ENCODE measurements at regions not wholly inside any gene's neighbourhood (a gene's known extent, or its start where the extent isn't known, plus 50 kb on each side); places are given as distances from the start of the nearest gene placed in this dataset.

DNA sequence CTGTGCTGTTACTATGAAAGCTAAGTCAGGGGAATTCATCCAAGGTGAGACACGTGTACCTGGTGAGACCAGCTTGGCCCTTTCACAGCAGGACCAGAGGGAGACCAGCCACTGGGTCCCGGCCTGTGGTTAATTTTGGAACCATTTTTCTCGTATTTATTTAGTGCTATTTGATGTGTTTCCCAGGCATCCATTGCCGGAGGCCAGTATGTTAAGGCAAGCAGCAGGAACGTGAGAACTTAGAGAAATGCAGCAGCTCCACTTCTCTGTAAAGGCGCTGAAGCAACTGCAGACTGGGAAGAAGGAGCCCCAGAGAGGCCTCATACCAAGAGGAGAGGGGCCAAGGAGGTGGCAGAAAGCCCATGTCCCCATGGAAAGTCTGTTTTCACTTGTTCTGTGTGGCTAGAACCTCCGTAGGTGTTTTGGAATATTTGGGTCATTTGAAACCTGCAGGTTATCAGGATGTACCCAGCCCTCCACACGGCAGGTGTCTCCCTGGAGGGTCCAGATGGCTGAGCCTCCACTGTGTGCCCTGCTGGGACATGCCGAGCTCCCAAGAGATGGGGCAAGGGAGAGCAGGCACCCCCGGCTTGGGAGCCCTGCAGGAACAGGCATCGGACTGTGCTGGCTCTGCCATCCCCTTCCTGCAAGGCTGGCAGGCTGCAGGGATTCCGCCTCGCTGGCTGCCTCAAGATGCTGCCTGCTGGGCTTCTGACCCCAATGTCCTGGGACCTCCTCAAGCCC, 256.0 kb upstream of the RAB6C start:
- H3K27ac Mint-ChIP-seq, result no peak overlapping the region
- no peaks in the 10 kb centered on the region for H3K36me3 Mint-ChIP-seq
- ATAC-seq (ENCODE audit: low read depth in 2 of 2), result no peak
- H3K27me3 Mint-ChIP-seq, result peaks cover 4 to 13% (median 6%) of the 10 kb centered on the region in 3 donors
- no peak overlapping the region for H3K4me3 Mint-ChIP-seq
- no peaks in the 10 kb centered on the region for H3K4me1 Mint-ChIP-seq
- peaks cover 0 to 3% (median 0%) of the 10 kb centered on the region in 7 donors for H3K9me3 Mint-ChIP-seq
- no peak for DNase-seq

DNA sequence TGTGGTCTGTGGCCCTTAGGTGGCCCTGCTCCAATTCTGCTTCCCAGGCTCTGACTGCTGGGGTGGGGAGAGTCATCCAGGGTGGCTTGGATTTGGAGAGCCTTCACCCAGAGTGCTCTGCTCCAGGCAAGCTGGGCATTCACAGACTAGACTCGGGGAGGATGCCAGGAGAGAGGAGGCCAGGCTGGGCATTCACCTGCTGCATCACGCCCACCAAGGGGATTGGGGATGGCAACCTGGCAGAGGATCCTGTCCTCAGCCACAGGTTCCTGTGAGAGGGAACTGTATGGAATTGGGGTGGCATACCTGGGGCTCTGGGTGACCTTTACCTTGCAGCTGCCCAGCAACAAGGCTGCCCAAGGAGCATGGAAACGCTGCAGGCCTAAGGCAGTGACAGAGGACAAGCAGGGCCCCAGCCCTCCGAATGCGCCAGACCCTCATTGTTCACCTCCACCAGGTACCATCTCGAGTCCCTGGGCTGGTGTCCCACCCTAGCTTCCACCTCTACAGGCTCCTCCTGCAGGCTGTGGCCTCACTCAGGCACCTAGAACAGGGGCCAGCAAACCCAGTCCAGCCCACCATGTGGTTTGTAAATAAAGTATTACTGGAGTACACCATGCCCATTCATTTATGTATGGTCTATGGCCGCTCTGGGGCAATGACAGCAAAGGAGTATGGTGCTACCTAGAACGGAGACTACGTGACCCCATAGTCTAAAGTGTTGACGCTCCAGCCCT, 255.3 kb upstream of the RAB6C start:
- ATAC-seq (ENCODE audit: low read depth in 2 of 2) (no peak), DNase-seq (no peak)
- peaks cover 0 to 6% (median 4%) of the 10 kb centered on the region in 3 donors for H3K27me3 Mint-ChIP-seq
- H3K4me3 Mint-ChIP-seq, result no peak overlapping the region
- no peak overlapping the region for H3K27ac Mint-ChIP-seq
- H3K36me3 Mint-ChIP-seq, result no peaks in the 10 kb centered on the region
- no peaks in the 10 kb centered on the region for H3K4me1 Mint-ChIP-seq
- peaks cover 0 to 2% (median 0%) of the 10 kb centered on the region in 7 donors for H3K9me3 Mint-ChIP-seq

DNA sequence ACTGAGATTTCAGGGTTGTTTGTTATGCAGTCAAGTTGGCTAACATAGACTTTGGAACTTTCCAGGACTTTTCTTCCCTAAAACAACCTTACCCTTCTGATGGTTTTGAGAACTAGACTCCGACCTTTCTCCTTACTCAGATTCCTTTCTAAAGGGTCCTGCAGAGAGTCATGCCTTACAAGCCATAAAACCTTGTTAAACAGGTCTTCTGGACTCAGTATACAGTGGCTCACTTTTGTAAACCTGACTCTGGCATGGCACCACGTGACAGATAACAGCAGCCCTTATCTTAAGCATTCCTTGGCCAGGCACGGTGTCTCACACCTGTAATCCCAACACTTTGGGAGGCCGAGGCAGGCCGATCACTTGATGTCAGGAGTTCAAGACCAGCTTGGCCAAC, 253.2 kb upstream of the RAB6C start:
- DNase-seq (no peak), ATAC-seq (ENCODE audit: low read depth in 2 of 2) (no peak)
- Mint-ChIP-seq H3K36me3 (no peaks in the 10 kb centered on the region), H3K4me1 (no peaks in the 10 kb centered on the region), H3K27me3 (peaks cover 0 to 4% (median 2%) of the 10 kb centered on the region in 3 donors), H3K27ac (no peak overlapping the region), H3K9me3 (no peaks in the 10 kb centered on the region), H3K4me3 (no peak overlapping the region)

DNA sequence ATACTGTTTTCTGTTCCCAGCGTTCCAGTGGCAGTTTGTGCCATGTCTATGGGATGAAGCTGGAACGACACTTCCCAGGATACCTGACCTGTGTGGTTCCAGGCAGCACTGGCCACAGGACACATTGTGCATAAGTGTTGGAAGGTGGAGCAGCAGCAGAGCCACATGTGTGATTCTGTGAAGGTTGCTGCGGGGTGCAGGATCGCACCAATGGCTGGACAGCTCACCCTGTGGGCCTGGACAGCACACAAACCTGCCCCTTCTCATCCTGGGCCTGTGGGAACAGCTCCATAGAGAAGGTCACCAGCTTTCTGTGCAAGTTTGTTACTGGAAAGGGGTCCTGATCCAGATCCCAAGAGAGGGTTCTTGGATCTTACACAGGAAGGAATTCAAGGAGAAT, 252.2 kb upstream of the RAB6C start:
- H3K27me3 Mint-ChIP-seq, result peaks cover 0 to 4% (median 0%) of the 10 kb centered on the region in 3 donors
- no peaks in the 10 kb centered on the region for H3K4me1 Mint-ChIP-seq
- H3K27ac Mint-ChIP-seq, result no peak overlapping the region
- ATAC-seq (ENCODE audit: low read depth in 2 of 2) (no peak), DNase-seq (no peak)
- no peak overlapping the region for H3K4me3 Mint-ChIP-seq
- no peaks in the 10 kb centered on the region for H3K36me3 Mint-ChIP-seq
- no peaks in the 10 kb centered on the region for H3K9me3 Mint-ChIP-seq

DNA sequence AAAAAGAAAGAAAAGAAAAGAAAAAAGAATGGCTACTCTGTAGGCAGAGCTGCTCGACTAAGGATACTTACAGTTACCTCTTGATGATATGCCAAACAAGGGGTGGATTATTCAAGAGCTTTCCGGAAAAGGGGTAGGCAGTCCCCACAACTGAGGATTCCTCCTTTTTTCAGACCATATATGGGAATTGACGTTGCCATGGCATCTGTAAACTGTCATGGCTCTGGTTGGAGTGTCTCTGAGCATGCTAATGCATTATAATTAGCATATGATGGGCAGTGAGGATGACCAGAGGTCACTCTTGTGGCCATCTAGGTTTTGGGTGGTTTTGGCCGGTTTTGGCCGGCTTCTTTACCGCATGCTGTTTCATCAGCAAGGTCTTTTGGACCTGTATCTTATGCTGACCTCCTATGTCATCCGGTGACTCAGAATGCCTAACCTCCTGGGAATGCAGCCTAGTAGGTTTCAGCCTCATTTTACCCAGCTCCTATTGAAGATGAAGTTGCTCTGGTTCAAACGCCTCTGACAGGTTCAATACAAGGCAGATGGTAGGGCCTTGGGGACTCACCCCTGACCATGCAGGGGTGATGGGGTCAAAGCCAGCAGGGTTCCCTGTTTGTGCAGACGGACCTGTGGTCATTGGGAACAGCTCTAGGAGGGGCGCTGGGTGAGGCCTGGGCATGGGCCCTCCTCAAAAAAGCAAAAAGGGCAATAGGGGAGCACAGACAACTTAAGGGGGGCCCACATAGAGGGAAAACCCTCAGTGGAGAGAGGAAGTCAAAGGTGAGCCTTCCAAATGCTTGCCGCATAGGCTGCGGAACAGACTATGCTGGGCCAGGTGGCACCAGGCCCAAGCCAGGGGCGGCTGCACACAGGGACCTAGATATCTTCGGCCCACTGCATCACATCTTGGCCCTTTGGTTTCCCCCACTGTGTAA, 251.2 kb upstream of the RAB6C start:
- ATAC-seq (ENCODE audit: low read depth in 2 of 2) (no peak), DNase-seq (no peak)
- H3K27me3 Mint-ChIP-seq, result peaks cover 0 to 4% (median 0%) of the 10 kb centered on the region in 3 donors
- no peaks in the 10 kb centered on the region for H3K9me3 Mint-ChIP-seq
- H3K4me3 Mint-ChIP-seq, result no peak overlapping the region
- no peaks in the 10 kb centered on the region for H3K4me1 Mint-ChIP-seq
- no peaks in the 10 kb centered on the region for H3K36me3 Mint-ChIP-seq
- H3K27ac Mint-ChIP-seq, result no peak overlapping the region

DNA sequence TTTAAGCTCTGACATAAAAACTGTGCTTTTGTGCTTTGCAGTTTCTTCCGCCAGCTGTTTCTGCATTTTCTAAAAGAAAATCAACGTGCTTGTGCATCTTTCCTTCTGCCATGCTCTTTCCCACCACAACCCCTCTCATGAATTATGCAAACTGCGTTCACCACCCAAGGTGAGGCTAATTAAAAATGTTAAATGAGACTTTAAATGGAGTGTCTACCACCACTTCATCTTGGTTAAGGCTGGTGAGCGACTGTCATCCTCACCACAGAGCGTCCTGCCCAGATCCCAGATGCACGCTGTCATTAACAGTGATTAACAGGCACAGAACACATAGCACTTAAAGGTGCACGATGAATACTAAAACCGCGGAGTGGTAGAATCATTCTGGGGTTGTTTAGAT, 250.5 kb upstream of the RAB6C start:
- peaks cover 0 to 4% (median 0%) of the 10 kb centered on the region in 3 donors for H3K27me3 Mint-ChIP-seq
- H3K36me3 Mint-ChIP-seq, result no peaks in the 10 kb centered on the region
- DNase-seq (no peak), ATAC-seq (ENCODE audit: low read depth in 2 of 2) (no peak)
- H3K4me1 Mint-ChIP-seq, result no peaks in the 10 kb centered on the region
- no peak overlapping the region for H3K27ac Mint-ChIP-seq
- no peak overlapping the region for H3K4me3 Mint-ChIP-seq
- no peaks in the 10 kb centered on the region for H3K9me3 Mint-ChIP-seq

DNA sequence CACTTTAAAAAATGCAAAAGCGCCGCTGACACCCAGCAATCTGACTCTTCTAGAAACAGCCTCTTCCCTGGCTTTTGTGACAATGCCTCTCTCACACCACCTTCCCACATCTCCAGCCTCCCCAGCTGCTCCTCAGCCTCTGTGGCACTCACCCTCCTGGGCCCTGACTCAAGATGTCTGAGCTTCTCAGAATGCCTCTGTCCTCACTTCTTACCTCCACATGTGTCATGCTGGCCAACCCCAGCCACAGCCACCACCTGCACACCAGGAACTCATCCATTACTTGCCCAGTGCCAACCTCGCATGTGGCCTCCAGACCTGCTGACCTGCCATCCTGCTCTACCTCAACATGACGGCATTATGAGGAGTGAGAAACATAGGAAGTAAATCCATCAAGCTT, 249.8 kb upstream of the RAB6C start:
- ATAC-seq (ENCODE audit: low read depth in 2 of 2), result no peak
- no peak overlapping the region for H3K27ac Mint-ChIP-seq

DNA sequence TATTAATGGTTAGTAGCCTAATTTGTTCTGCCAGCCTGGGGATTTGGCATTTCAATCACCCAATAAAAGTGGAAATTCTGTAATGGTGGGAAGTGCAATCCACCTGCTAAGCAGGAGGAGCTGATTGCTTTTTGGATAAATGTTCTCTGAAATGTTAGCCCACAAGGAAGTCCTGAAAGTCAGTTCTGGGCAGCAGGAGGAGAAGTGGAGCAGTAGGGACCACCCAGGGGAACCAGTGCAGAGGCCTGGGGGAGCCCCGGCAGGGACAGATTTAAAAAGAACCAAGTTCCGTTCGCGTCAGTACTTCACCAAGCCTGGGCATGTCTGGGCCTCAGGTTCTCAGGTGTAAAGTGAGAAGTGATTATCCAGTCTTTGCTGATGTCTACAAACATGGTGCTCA, 248.5 kb upstream of the RAB6C start:
- Mint-ChIP-seq H3K27me3 (no peaks in the 10 kb centered on the region), H3K27ac (no peak overlapping the region), H3K9me3 (no peaks in the 10 kb centered on the region), H3K36me3 (no peaks in the 10 kb centered on the region), H3K4me1 (no peaks in the 10 kb centered on the region), H3K4me3 (no peak overlapping the region)
- DNase-seq (no peak), ATAC-seq (ENCODE audit: low read depth in 2 of 2) (no peak)

More for the DNA sequence above, 249.8 kb upstream of the RAB6C start:
- Mint-ChIP-seq H3K36me3 (no peaks in the 10 kb centered on the region), H3K4me3 (no peak overlapping the region), H3K4me1 (no peaks in the 10 kb centered on the region), H3K27me3 (peaks cover 0 to 3% (median 0%) of the 10 kb centered on the region in 3 donors), H3K9me3 (no peaks in the 10 kb centered on the region)
- DNase-seq, result no peak

DNA sequence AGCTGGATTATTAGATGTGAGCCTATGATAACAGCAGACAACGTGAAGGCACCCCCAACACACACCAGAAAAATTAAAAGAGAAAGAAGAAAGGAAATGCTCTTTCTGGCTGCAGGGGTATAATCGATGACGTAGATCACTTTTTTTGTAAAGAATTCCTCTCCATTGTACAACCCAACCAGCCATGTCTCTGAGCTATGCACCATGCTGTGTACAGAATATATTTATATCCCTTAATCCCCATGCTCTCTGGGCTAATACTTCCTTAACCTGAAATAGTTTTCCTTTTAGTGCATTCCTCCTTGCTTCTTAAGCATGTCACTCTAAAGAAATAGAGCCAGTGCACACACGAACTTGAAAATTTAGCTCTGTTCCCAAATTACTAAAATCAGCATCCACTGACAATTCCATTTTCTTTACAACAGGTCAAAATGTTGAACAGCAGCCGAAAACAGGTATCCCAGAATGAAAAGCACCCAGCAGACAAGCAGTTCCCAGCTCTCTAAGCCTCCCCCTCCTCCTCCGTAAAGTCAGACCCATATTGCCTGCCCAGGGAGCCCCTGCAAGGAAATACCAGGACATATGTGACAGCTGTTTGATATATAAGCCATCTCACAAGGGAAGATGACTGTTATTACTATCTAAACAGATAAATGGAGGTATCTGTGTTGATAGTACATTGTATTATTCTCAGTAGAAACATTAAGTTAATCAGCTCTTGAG, 247.4 kb upstream of the RAB6C start:
- no peaks in the 10 kb centered on the region for H3K9me3 Mint-ChIP-seq
- no peaks in the 10 kb centered on the region for H3K4me1 Mint-ChIP-seq
- no peak overlapping the region for H3K27ac Mint-ChIP-seq
- H3K27me3 Mint-ChIP-seq, result no peaks in the 10 kb centered on the region
- no peak overlapping the region for H3K4me3 Mint-ChIP-seq
- DNase-seq (no peak), ATAC-seq (ENCODE audit: low read depth in 2 of 2) (no peak)
- H3K36me3 Mint-ChIP-seq, result no peaks in the 10 kb centered on the region

DNA sequence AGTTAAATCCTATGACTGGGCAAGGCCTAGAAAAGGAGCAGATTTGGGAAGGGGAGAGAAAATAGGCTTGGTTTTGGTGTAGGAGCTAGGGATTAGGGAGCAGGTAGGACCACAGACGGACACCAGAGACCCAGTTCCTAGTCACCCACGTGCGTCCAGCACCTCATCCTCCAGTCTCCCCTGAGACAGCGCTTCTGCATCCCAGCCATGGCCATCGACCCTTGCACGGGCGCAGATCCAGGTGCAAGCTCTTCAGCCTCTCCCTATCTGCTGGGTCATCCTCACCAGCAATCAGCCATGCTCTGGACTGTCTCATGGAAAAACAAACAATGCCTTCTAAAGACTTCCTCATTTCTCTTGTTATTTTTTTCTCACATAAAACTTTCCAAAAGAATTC, 246.8 kb upstream of the RAB6C start:
- H3K4me3 Mint-ChIP-seq, result no peak overlapping the region
- no peaks in the 10 kb centered on the region for H3K4me1 Mint-ChIP-seq
- H3K9me3 Mint-ChIP-seq, result no peaks in the 10 kb centered on the region
- H3K27me3 Mint-ChIP-seq, result no peaks in the 10 kb centered on the region
- no peaks in the 10 kb centered on the region for H3K36me3 Mint-ChIP-seq
- DNase-seq (no peak), ATAC-seq (ENCODE audit: low read depth in 2 of 2) (no peak)
- no peak overlapping the region for H3K27ac Mint-ChIP-seq

DNA sequence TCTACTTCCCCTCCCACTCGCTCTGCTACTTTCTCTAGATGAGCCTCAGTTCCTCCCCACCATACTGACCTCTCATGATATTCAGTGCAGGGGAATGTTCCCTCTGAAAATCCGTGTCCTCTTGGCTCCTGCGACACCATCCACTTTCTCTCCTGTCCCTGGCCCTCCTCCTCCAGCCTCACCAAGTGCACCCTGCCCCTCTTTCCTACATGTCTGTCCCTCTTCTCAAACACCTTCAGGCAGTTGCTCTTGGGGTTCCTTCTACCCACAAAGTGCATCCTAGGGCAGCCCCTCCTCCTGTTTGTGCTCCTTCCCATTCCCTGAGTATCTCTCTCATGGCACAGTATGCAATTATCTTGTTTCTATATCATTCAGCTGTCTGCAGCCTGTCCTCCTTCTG, 246.4 kb upstream of the RAB6C start:
- no peaks in the 10 kb centered on the region for H3K4me1 Mint-ChIP-seq
- peaks cover 0 to 1% (median 0%) of the 10 kb centered on the region in 3 donors for H3K27me3 Mint-ChIP-seq
- H3K9me3 Mint-ChIP-seq, result peaks cover 0 to under 1% (median 0%) of the 10 kb centered on the region in 7 donors
- H3K4me3 Mint-ChIP-seq, result no peak overlapping the region
- no peaks in the 10 kb centered on the region for H3K36me3 Mint-ChIP-seq
- no peak overlapping the region for H3K27ac Mint-ChIP-seq
- DNase-seq (no peak), ATAC-seq (ENCODE audit: low read depth in 2 of 2) (no peak)

DNA sequence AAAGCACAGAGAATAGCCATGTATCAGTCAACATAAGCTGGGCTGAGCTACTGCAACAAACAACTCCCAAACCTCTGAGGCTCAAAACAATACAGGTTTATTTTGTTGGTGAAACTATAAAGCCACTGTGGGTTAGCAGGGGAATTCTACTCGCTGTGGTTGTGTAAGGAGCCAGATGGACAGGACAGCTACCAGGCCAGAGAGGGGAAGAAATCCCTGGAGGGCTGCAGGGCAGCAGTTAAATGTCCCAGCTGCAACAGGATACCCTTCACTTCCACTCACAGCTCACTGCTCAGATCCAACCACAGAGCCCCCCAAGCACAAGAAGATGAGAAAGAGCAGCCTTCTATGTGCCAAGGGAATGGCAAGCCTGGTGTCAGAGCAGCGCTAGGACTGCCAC, 245.9 kb upstream of the RAB6C start:
- Mint-ChIP-seq H3K27me3 (peaks cover 0 to 5% (median 0%) of the 10 kb centered on the region in 3 donors), H3K9me3 (peaks cover 0 to 3% (median 0%) of the 10 kb centered on the region in 7 donors), H3K27ac (no peak overlapping the region), H3K4me1 (no peaks in the 10 kb centered on the region), H3K36me3 (no peaks in the 10 kb centered on the region), H3K4me3 (no peak overlapping the region)
- DNase-seq, result no peak
- no peak for ATAC-seq (ENCODE audit: low read depth in 2 of 2)
